ENCODE measurements at regions not wholly inside any gene's neighbourhood (a gene's known extent, or its start where the extent isn't known, plus 50 kb on each side); places are given as distances from the start of the nearest gene placed in this dataset.

DNA sequence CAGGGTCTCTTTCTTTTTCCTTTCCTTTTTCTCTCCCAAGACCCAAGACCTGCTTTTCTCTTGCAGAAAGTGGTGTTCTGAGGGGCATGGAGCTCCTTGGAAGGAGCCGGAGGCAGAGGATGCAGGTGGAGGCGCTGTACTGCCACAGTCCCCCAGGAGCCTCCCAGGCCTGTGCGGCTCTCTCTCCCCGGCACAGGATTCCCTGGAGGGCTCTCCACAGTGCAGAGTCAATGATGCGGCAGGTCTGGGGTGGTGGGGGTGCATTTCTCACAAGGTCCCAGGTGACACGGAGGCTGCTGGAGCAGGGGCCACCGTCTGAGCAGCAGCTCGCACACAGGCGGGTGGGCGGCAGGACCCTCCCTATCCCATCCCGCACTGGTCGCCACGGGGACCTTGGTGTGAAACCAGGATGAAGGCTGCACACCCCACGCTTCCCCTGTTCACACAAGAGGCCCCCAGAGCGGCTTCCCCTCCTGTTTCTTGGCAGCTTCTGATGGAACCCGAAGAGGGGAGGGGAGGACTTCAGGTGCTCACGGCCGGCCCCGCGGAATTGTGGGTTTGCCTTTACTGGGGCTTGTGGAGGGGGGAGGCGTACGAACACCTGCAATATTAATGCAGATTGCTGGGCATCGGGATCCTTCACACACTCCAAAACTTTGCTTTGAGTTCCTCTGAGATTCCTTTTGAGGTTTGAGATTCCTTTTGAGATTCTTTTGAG, 186.9 kb downstream of the ENGASE start:
- H3K4me1 ChIP-seq (ENCODE audit: control insufficient read depth, insufficient read depth, low read length): no peaks in the 10 kb centered on the region
- DNase-seq: no peak
- H3K27ac ChIP-seq (ENCODE audit: low read length): no peak overlapping the region
- no peaks in the 10 kb centered on the region for H3K9me3 ChIP-seq (ENCODE audit: control insufficient read depth, low read depth, low read length)
- peaks cover 6% of the 10 kb centered on the region for H3K27me3 ChIP-seq (ENCODE audit: control insufficient read depth, insufficient read depth, low read length)
- no peaks in the 10 kb centered on the region for H3K36me3 ChIP-seq (ENCODE audit: control insufficient read depth, insufficient read depth, low read length)
- no peak overlapping the region for H3K4me3 ChIP-seq (ENCODE audit: low read length)
- WGBS (ENCODE audit: insufficient coverage, low lambda C conversion rate): no CpG with 5 or more reads among the region's 23 CpGs

- H3K36me3 ChIP-seq (ENCODE audit: control insufficient read depth, insufficient read depth, low read length): no peaks in the 10 kb centered on the region
- H3K4me3 ChIP-seq (ENCODE audit: low read length): no peak overlapping the region
- DNase-seq: no peak
- H3K27me3 ChIP-seq (ENCODE audit: control insufficient read depth, insufficient read depth, low read length): peaks cover 2% of the 10 kb centered on the region
- no peaks in the 10 kb centered on the region for H3K4me1 ChIP-seq (ENCODE audit: control insufficient read depth, insufficient read depth, low read length)
- no peak overlapping the region for H3K27ac ChIP-seq (ENCODE audit: low read length)
- no peaks in the 10 kb centered on the region for H3K9me3 ChIP-seq (ENCODE audit: control insufficient read depth, low read depth, low read length)
- no CpG with 5 or more reads among the region's 9 CpGs for WGBS (ENCODE audit: insufficient coverage, low lambda C conversion rate)
These were observed 184.2 kb downstream of the ENGASE start for GRCh38 chr17:79258843-79259242.

- Histone ChIP-seq H3K4me1 (ENCODE audit: control insufficient read depth, insufficient read depth, low read length) (no peaks in the 10 kb centered on the region), H3K4me3 (ENCODE audit: low read length) (no peak overlapping the region), H3K27ac (ENCODE audit: low read length) (no peak overlapping the region), H3K9me3 (ENCODE audit: control insufficient read depth, low read depth, low read length) (no peaks in the 10 kb centered on the region), H3K27me3 (ENCODE audit: control insufficient read depth, insufficient read depth, low read length) (peaks cover 2% of the 10 kb centered on the region), H3K36me3 (ENCODE audit: control insufficient read depth, insufficient read depth, low read length) (no peaks in the 10 kb centered on the region)
- no CpG with 5 or more reads among the region's 8 CpGs for WGBS (ENCODE audit: insufficient coverage, low lambda C conversion rate)
- DNase-seq: no peak
These were observed 183.4 kb downstream of the ENGASE start for GRCh38 chr17:79258041-79258440.

DNA sequence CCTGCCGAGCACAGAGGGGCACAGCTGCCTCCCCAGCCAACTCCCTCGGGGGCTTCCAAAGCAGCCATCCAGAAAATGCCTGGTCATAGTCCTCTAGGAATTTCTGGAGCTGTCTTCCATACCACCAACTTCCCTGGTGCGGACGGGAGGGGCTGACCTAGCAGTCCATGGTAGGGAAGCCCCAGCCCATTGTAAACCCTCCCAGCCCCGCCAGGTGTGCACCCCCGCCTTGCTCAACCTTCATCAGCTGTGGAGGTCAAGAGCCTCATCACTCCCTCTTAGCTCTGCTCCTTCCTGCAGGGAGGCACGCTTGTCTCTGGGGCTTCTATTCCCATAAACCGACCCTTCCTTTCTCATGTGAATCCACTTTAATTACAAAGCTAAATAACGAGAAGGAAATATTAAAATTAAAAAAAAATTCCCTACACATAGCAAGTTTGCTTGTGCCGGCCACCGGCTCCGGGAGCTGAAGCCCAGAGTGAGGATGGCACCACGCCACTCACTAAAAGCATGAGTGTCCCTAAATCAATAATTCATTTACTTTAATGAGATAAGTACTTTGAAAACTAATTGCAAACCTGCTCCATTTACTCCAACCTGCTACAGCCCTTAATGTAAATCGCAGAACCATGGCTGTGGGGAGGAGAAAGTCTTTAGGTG, 181.4 kb downstream of the ENGASE start:
- peaks cover 7% of the 10 kb centered on the region for H3K27me3 ChIP-seq (ENCODE audit: control insufficient read depth, insufficient read depth, low read length)
- no peaks in the 10 kb centered on the region for H3K9me3 ChIP-seq (ENCODE audit: control insufficient read depth, low read depth, low read length)
- H3K36me3 ChIP-seq (ENCODE audit: control insufficient read depth, insufficient read depth, low read length): no peaks in the 10 kb centered on the region
- WGBS (ENCODE audit: insufficient coverage, low lambda C conversion rate): 71% methylated on average over 3 of the region's 14 CpGs
- H3K4me1 ChIP-seq (ENCODE audit: control insufficient read depth, insufficient read depth, low read length): no peaks in the 10 kb centered on the region
- no peak overlapping the region for H3K27ac ChIP-seq (ENCODE audit: low read length)
- no peak overlapping the region for H3K4me3 ChIP-seq (ENCODE audit: low read length)
- no peak for DNase-seq

GRCh38 chr17:79255456-79255855, 180.8 kb downstream of the ENGASE start:
- H3K4me3 ChIP-seq (ENCODE audit: low read length): no peak overlapping the region
- no peak for DNase-seq
- no peak overlapping the region for H3K27ac ChIP-seq (ENCODE audit: low read length)
- no CpG with 5 or more reads among the region's 11 CpGs for WGBS (ENCODE audit: insufficient coverage, low lambda C conversion rate)
- H3K4me1 ChIP-seq (ENCODE audit: control insufficient read depth, insufficient read depth, low read length): no peaks in the 10 kb centered on the region
- H3K9me3 ChIP-seq (ENCODE audit: control insufficient read depth, low read depth, low read length): no peaks in the 10 kb centered on the region
- H3K27me3 ChIP-seq (ENCODE audit: control insufficient read depth, insufficient read depth, low read length): peaks cover 7% of the 10 kb centered on the region
- H3K36me3 ChIP-seq (ENCODE audit: control insufficient read depth, insufficient read depth, low read length): no peaks in the 10 kb centered on the region

DNA sequence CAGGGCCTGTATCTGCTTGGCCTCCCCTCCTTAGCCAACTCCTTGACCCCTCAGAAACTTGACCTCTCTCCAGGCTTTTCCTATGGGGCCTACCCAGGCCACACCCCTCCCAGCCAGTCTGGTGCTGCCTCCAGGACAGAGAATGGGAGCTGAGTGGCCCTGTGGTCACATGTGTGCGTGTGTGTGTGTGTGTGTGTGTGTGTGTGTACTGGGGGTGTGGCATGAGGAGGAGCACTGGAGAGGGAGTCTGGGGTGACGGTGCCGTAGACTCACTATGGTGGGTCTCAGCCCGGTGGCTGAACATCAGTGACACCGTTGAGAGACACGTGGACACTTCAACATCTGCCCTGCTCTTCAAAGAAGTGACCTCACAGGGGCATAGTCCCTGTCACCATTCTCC, 180.4 kb downstream of the ENGASE start:
- Histone ChIP-seq H3K9me3 (ENCODE audit: control insufficient read depth, low read depth, low read length) (no peaks in the 10 kb centered on the region), H3K27me3 (ENCODE audit: control insufficient read depth, insufficient read depth, low read length) (peaks cover 8% of the 10 kb centered on the region), H3K27ac (ENCODE audit: low read length) (no peak overlapping the region), H3K36me3 (ENCODE audit: control insufficient read depth, insufficient read depth, low read length) (no peaks in the 10 kb centered on the region), H3K4me3 (ENCODE audit: low read length) (no peak overlapping the region), H3K4me1 (ENCODE audit: control insufficient read depth, insufficient read depth, low read length) (no peaks in the 10 kb centered on the region)
- no CpG with 5 or more reads among the region's 6 CpGs for WGBS (ENCODE audit: insufficient coverage, low lambda C conversion rate)
- no peak for DNase-seq

- H3K4me1 ChIP-seq (ENCODE audit: control insufficient read depth, insufficient read depth, low read length): no peaks in the 10 kb centered on the region
- no peak overlapping the region for H3K27ac ChIP-seq (ENCODE audit: low read length)
- H3K9me3 ChIP-seq (ENCODE audit: control insufficient read depth, low read depth, low read length): no peaks in the 10 kb centered on the region
- peaks cover 19% of the 10 kb centered on the region for H3K27me3 ChIP-seq (ENCODE audit: control insufficient read depth, insufficient read depth, low read length)
- no CpG with 5 or more reads among the region's 12 CpGs for WGBS (ENCODE audit: insufficient coverage, low lambda C conversion rate)
- no peaks in the 10 kb centered on the region for H3K36me3 ChIP-seq (ENCODE audit: control insufficient read depth, insufficient read depth, low read length)
- no peak overlapping the region for H3K4me3 ChIP-seq (ENCODE audit: low read length)
- no peak for DNase-seq
These were observed 178.3 kb downstream of the ENGASE start for GRCh38 chr17:79252886-79253285.

GRCh38 chr17:79251824-79252223, 177.2 kb downstream of the ENGASE start:
- no CpG with 5 or more reads among the region's 4 CpGs for WGBS (ENCODE audit: insufficient coverage, low lambda C conversion rate)
- Histone ChIP-seq H3K4me1 (ENCODE audit: control insufficient read depth, insufficient read depth, low read length) (no peaks in the 10 kb centered on the region), H3K36me3 (ENCODE audit: control insufficient read depth, insufficient read depth, low read length) (no peaks in the 10 kb centered on the region), H3K9me3 (ENCODE audit: control insufficient read depth, low read depth, low read length) (no peaks in the 10 kb centered on the region), H3K27me3 (ENCODE audit: control insufficient read depth, insufficient read depth, low read length) (peaks cover 21% of the 10 kb centered on the region), H3K4me3 (ENCODE audit: low read length) (no peak overlapping the region), H3K27ac (ENCODE audit: low read length) (no peak overlapping the region)
- DNase-seq: no peak

- H3K27ac ChIP-seq (ENCODE audit: low read length): no peak overlapping the region
- H3K9me3 ChIP-seq (ENCODE audit: control insufficient read depth, low read depth, low read length): no peaks in the 10 kb centered on the region
- H3K36me3 ChIP-seq (ENCODE audit: control insufficient read depth, insufficient read depth, low read length): no peaks in the 10 kb centered on the region
- no peak for DNase-seq
- WGBS (ENCODE audit: insufficient coverage, low lambda C conversion rate): no CpG with 5 or more reads among the region's 22 CpGs
- H3K4me1 ChIP-seq (ENCODE audit: control insufficient read depth, insufficient read depth, low read length): no peaks in the 10 kb centered on the region
- H3K4me3 ChIP-seq (ENCODE audit: low read length): no peak overlapping the region
- peaks cover 19% of the 10 kb centered on the region for H3K27me3 ChIP-seq (ENCODE audit: control insufficient read depth, insufficient read depth, low read length)
These were observed 175.4 kb downstream of the ENGASE start for GRCh38 chr17:79249929-79250521.

DNA sequence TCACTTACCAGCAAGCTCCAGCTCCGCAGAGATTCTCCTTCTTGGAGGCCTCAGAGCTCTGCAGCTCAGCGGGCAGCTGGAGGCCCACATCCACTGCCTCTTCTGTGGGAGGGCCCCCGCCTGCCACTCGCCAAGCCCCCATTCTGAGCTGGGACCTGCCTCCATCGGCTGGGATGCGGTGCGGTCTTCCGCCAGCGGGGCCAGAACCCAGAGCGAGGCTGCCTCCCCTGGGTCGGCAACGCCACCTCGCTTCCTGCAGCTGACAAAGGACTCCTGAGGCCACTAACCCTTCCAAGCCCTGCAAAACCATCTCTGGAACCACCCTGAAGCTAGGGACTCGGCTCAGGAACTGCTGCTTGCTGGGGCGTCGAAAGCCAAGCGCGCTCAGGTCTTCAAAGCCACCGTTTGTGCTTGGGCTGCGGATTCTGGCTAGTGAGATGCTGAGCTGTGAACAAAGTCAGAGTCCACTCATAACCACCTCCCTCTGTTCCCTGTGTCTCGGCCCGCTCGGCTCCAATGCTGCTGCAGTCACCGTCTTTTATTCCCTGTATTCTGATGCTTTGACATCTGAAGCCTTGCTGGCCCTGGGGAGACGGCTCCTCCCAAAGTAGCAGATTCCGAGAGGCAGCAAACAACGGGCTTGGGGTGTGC, 174.3 kb downstream of the ENGASE start:
- no peak for DNase-seq
- no peak overlapping the region for H3K27ac ChIP-seq (ENCODE audit: low read length)
- no peaks in the 10 kb centered on the region for H3K36me3 ChIP-seq (ENCODE audit: control insufficient read depth, insufficient read depth, low read length)
- no CpG with 5 or more reads among the region's 27 CpGs for whole genome bisulfite sequencing (ENCODE audit: insufficient coverage, low lambda C conversion rate)
- peaks cover 19% of the 10 kb centered on the region for H3K27me3 ChIP-seq (ENCODE audit: control insufficient read depth, insufficient read depth, low read length)
- no peaks in the 10 kb centered on the region for H3K4me1 ChIP-seq (ENCODE audit: control insufficient read depth, insufficient read depth, low read length)
- no peak overlapping the region for H3K4me3 ChIP-seq (ENCODE audit: low read length)
- H3K9me3 ChIP-seq (ENCODE audit: control insufficient read depth, low read depth, low read length): no peaks in the 10 kb centered on the region
